ENCODE measurements at regions not wholly inside any gene's neighbourhood (a gene's known extent, or its start where the extent isn't known, plus 50 kb on each side); places are given as distances from the start of the nearest gene placed in this dataset.

DNA sequence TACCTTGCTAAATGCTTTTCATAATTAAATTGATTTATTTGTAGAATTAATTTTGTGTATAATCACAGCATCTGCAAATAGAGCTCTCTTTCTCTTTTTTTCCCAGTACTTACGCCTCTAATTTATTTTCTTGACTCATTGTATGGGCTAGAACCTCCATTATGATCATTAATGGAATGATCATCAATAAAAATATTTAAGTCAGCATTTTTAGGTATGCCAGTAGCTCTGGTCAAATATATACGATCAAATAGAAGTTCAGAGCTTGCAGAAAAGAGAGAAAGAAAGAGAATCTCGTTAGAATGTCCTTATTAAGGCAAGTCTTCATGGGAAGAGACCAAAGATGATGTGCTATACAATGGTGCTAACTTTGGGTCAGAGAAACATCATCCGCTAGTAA, 202.6 kb downstream of the TLR4 start:
- TF ChIP-seq, protein P1, sequence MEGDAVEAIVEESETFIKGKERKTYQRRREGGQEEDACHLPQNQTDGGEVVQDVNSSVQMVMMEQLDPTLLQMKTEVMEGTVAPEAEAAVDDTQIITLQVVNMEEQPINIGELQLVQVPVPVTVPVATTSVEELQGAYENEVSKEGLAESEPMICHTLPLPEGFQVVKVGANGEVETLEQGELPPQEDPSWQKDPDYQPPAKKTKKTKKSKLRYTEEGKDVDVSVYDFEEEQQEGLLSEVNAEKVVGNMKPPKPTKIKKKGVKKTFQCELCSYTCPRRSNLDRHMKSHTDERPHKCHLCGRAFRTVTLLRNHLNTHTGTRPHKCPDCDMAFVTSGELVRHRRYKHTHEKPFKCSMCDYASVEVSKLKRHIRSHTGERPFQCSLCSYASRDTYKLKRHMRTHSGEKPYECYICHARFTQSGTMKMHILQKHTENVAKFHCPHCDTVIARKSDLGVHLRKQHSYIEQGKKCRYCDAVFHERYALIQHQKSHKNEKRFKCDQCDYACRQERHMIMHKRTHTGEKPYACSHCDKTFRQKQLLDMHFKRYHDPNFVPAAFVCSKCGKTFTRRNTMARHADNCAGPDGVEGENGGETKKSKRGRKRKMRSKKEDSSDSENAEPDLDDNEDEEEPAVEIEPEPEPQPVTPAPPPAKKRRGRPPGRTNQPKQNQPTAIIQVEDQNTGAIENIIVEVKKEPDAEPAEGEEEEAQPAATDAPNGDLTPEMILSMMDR (IDR thresholded peaks at IDR 0.05) = no peak
- no peaks in the 10 kb centered on the region for H3K36me3 ChIP-seq
- no peak for DNase-seq
- no peak for ATAC-seq
- no peaks in the 10 kb centered on the region for H3K9me3 ChIP-seq
- no peak for FAIRE-seq
- no peak overlapping the region for H3K27ac ChIP-seq
- intact Hi-C loops (cut with DNase I) = no loop called here
- no peak overlapping the region for H3K4me3 ChIP-seq
- H3K27me3 ChIP-seq = no peaks in the 10 kb centered on the region
- H3K4me1 ChIP-seq = no peaks in the 10 kb centered on the region
- 37 to 45% methylated on average over 4 of the region's 4 CpGs for WGBS, 2 donors

DNA sequence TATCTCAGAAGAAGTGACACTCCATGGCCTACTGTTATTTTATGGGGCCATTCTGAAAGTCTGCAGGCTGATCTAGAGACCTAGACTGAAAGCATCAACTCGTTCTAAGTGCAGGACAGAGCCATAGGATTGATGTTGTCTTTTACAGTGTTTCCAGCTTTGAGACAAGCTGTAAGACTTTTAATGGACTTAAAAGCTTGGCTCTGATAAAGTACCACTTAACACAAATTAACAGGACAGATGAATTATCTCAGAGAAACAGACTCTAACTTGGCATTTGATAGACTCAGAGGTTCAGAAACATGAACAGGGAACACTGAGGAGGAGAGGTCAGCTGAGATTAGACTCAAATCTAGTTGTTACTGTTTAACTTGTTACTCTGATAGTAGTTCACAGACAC, 203.2 kb downstream of the TLR4 start:
- no peaks in the 10 kb centered on the region for H3K27me3 ChIP-seq
- H3K4me3 ChIP-seq = no peak overlapping the region
- WGBS, 2 donors = 24 to 43% methylated on average over 1 of the region's 1 CpG
- no peaks in the 10 kb centered on the region for H3K9me3 ChIP-seq
- intact Hi-C loops (cut with DNase I) = no loop called here
- no peaks in the 10 kb centered on the region for H3K4me1 ChIP-seq
- H3K27ac ChIP-seq = no peak overlapping the region
- TF ChIP-seq, protein P1 (IDR thresholded peaks at IDR 0.05) = no peak
- FAIRE-seq (no peak), ATAC-seq (no peak), DNase-seq (no peak)
- no peaks in the 10 kb centered on the region for H3K36me3 ChIP-seq

DNA sequence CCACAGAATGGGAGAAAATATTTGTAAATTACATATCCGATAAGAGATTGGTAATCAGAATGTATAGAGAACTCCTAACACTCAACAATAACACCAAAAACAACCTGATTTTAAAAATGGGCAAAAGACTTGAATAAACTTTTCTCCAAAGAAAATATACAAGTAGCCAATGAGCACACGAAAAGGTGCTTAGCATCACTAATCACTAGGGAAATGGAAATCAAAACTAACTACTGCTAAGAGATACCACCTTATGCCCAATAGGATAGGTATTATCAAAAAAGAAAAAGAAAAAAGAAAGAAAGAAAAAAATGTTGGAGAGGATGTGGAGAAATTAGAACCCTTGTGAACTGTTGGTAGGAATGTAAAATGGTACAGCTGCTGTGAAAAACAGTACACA, 212.1 kb downstream of the TLR4 start:
- WGBS, 2 donors = 60 to 69% methylated on average over 2 of the region's 2 CpGs
- H3K9me3 ChIP-seq = no peaks in the 10 kb centered on the region
- H3K36me3 ChIP-seq = no peaks in the 10 kb centered on the region
- intact Hi-C loops (cut with DNase I) = no loop called here
- no peak overlapping the region for H3K27ac ChIP-seq
- TF ChIP-seq, protein P1 (IDR thresholded peaks at IDR 0.05) = no peak
- no peak for ATAC-seq
- no peaks in the 10 kb centered on the region for H3K27me3 ChIP-seq
- H3K4me3 ChIP-seq = no peak overlapping the region
- no peak for DNase-seq
- FAIRE-seq = no peak
- no peaks in the 10 kb centered on the region for H3K4me1 ChIP-seq

DNA sequence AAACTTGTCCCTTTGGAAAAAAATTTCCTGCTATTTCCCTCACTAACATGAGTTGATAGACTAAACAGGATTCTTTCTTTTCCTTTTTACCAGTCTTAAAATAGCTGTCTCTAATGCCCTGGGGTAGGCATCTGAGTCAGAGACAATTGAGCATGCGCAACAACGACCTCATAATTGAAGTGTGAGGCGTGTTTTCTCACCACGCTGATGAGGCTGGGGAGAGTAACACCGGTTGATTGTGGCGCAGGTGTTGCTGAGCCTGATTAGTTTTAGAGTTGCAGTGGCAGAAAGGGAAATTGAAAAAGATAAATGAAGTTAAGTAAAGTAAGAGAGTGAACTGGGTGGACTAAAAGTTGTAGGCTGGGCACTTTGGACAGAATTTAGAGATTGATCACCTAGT, 213.7 kb downstream of the TLR4 start:
- no peaks in the 10 kb centered on the region for H3K9me3 ChIP-seq
- TF ChIP-seq, protein P1 (IDR thresholded peaks at IDR 0.05) = no peak
- 48% methylated on average over 6 of the region's 6 CpGs for WGBS, 2 donors
- DNase-seq = no peak
- no peak overlapping the region for H3K27ac ChIP-seq
- H3K27me3 ChIP-seq = no peaks in the 10 kb centered on the region
- intact Hi-C loops (cut with DNase I) = no loop called here
- ATAC-seq = no peak
- H3K36me3 ChIP-seq = no peaks in the 10 kb centered on the region
- no peak overlapping the region for H3K4me3 ChIP-seq
- no peaks in the 10 kb centered on the region for H3K4me1 ChIP-seq
- FAIRE-seq = no peak

DNA sequence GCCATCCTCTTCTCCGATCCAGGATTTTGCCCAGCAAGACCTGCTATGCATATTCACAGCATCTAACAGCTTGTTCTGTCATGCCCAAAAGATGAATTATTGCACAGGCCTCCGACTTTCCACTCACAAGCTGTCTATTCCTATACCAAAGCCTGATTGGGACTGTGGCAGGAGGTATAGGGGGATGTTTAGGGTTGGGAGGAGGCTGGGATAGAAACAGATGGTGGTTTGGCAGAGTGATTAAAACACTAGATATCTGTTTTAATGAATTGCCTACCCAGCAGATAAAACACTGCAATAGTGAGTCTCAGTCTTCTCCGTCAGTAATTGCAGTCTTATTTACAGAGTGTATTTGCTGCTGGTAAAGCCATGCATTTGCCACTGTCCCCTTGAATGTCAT, 215.3 kb downstream of the TLR4 start:
- WGBS, 2 donors = 24 to 41% methylated on average over 3 of the region's 3 CpGs
- FAIRE-seq = no peak
- intact Hi-C loops (cut with DNase I) = no loop called here
- TF ChIP-seq, protein P1 (IDR thresholded peaks at IDR 0.05) = no peak
- H3K4me3 ChIP-seq = no peak overlapping the region
- no peaks in the 10 kb centered on the region for H3K9me3 ChIP-seq
- DNase-seq = no peak
- no peak overlapping the region for H3K27ac ChIP-seq
- no peaks in the 10 kb centered on the region for H3K4me1 ChIP-seq
- no peak for ATAC-seq
- no peaks in the 10 kb centered on the region for H3K27me3 ChIP-seq
- H3K36me3 ChIP-seq = no peaks in the 10 kb centered on the region
